Mucosa of descending colon (tissue), 3 donors: ENCODE measurements at regions not wholly inside any gene's neighbourhood (a gene's known extent, or its start where the extent isn't known, plus 50 kb on each side); places are given as distances from the start of the nearest gene placed in this dataset.

Experiments
- ATAC-seq: fragments of 200-7000 bp; cut with Tn5 transposase; one replicate; pipeline ENCODE4 v1.9.1; 2020; ENCODE audit warnings: mild to moderate bottlenecking, moderate library complexity
- DNase-seq, 3 donors: peaks; one replicate each; pipeline ENCODE4 v3.0.0-alpha.2; 2020
- H3K36me3 ChIP-seq: fragments of 200-600 bp; one replicate; pipeline ENCODE4 v1.8.0; 2021; ENCODE audit warnings: low read depth, mild to moderate bottlenecking
- H3K4me1 ChIP-seq: fragments of 200-600 bp; one replicate; pipeline ENCODE4 v1.8.0; 2021; ENCODE audit warnings: low read depth, mild to moderate bottlenecking
- H3K4me3 ChIP-seq: fragments of 200-600 bp; one replicate; pipeline ENCODE4 v1.8.0; 2021; ENCODE audit warnings: mild to moderate bottlenecking
- H3K9me3 ChIP-seq: fragments of 200-600 bp; one replicate; pipeline ENCODE4 v1.8.0; 2021; ENCODE audit warnings: mild to moderate bottlenecking
- CTCF ChIP-seq: fragments of 200-600 bp; IDR thresholded peaks from one replicate; pipeline ENCODE4 v1.8.0; 2022; ENCODE audit warnings: antibody characterized with exemption, mild to moderate bottlenecking
- intact Hi-C, 2 donors: fragments of 100-400 bp; cut with DNase I in 1 of 2; cut with micrococcal nuclease in 1 of 2; formaldehyde crosslinking; loops; one replicate each; pipeline versions ENCODE4 v1.11.0 to v1.11.1; 2022; cut with DNase I, micrococcal nuclease
- donor health status: DM: no; HTN: no; CAD: no; lungs with moderate emphysema.
- donor health status: DM: no; HTN: no; CAD: no.
- donor health status: DM: no; HTN: yes; CAD: no.

- no peaks in the 10 kb centered on the region for H3K4me1 ChIP-seq
- DNase-seq, result no peak
- no peak overlapping the region for H3K4me3 ChIP-seq
- no peaks in the 10 kb centered on the region for H3K9me3 ChIP-seq
- no peak for TF ChIP-seq CTCF
- intact Hi-C loops, result no loop called here
- H3K36me3 ChIP-seq, result no peaks in the 10 kb centered on the region
- ATAC-seq, result no peak
These were observed 88.5 kb upstream of the SLC27A6 start for GRCh38 chr5:128876569-128877382.

- Histone ChIP-seq H3K9me3 (no peaks in the 10 kb centered on the region), H3K4me3 (no peak overlapping the region), H3K36me3 (no peaks in the 10 kb centered on the region), H3K4me1 (no peaks in the 10 kb centered on the region)
- intact Hi-C loops, result no loop called here
- no peak for TF ChIP-seq CTCF
- DNase-seq, result no peak
- no peak for ATAC-seq
These were observed 87.8 kb upstream of the SLC27A6 start for GRCh38 chr5:128877476-128877875.

- intact Hi-C loops, result no loop called here
- Histone ChIP-seq H3K9me3 (no peaks in the 10 kb centered on the region), H3K4me3 (no peak overlapping the region), H3K36me3 (no peaks in the 10 kb centered on the region), H3K4me1 (no peaks in the 10 kb centered on the region)
- no peak for ATAC-seq
- no peak for TF ChIP-seq CTCF
- no peak for DNase-seq
These were observed 83.7 kb upstream of the SLC27A6 start for GRCh38 chr5:128881502-128882018.

GRCh38 chr5:128885649-128886255 lies 79.5 kb upstream of the SLC27A6 start:
- H3K36me3 ChIP-seq, result no peaks in the 10 kb centered on the region
- intact Hi-C loops, result no loop called here
- DNase-seq, result no peak
- no peaks in the 10 kb centered on the region for H3K9me3 ChIP-seq
- no peak overlapping the region for H3K4me3 ChIP-seq
- no peak for ATAC-seq
- no peaks in the 10 kb centered on the region for H3K4me1 ChIP-seq
- no peak for TF ChIP-seq CTCF

GRCh38 chr5:128895122-128895521 lies 70.2 kb upstream of the SLC27A6 start:
- TF ChIP-seq CTCF, result no peak
- intact Hi-C loops, result no loop called here
- Histone ChIP-seq H3K9me3 (no peaks in the 10 kb centered on the region), H3K36me3 (no peaks in the 10 kb centered on the region), H3K4me1 (no peaks in the 10 kb centered on the region), H3K4me3 (no peak overlapping the region)
- DNase-seq, result no peak
- no peak for ATAC-seq
